Mucosa of stomach (tissue), 1 donor: ENCODE measurements at regions not wholly inside any gene's neighbourhood (a gene's known extent, or its start where the extent isn't known, plus 50 kb on each side); places are given as distances from the start of the nearest gene placed in this dataset.

Experiments used
- H3K27me3 ChIP-seq: one replicate; pipeline ENCODE4 v1.7.0; 2013; ENCODE audit warnings: mild to moderate bottlenecking, low read length; ENCODE audit not compliant: control insufficient read depth, insufficient read depth
- H3K36me3 ChIP-seq: one replicate; pipeline ENCODE4 v1.7.0; 2013; ENCODE audit warnings: low read length; ENCODE audit not compliant: control insufficient read depth, insufficient read depth
- H3K4me1 ChIP-seq: one replicate; pipeline ENCODE4 v1.7.0; 2013; ENCODE audit warnings: mild to moderate bottlenecking, low read length; ENCODE audit not compliant: control insufficient read depth, insufficient read depth
- H3K4me3 ChIP-seq: one replicate; pipeline ENCODE4 v1.7.0; 2013; ENCODE audit warnings: low read length
- H3K9ac ChIP-seq: one replicate; pipeline ENCODE4 v1.7.0; 2013; ENCODE audit warnings: mild to moderate bottlenecking, low read length, moderate library complexity
- H3K9me3 ChIP-seq: one replicate; pipeline ENCODE4 v1.7.0; 2013; ENCODE audit warnings: mild to moderate bottlenecking, low read length, moderate library complexity; ENCODE audit not compliant: control insufficient read depth
- donor health status: Pancreatic carcinoma.

- Histone ChIP-seq H3K4me3 (no peak overlapping the region), H3K9me3 (no peaks in the 10 kb centered on the region), H3K27me3 (no peaks in the 10 kb centered on the region), H3K9ac (no peak overlapping the region), H3K4me1 (no peaks in the 10 kb centered on the region), H3K36me3 (no peaks in the 10 kb centered on the region)
Measured at GRCh38 chr9:19870988-19871387, 82.2 kb upstream of the SLC24A2 start.

GRCh38 chr9:19840953-19841352 lies 52.1 kb upstream of the SLC24A2 start:
- Histone ChIP-seq H3K9me3 (no peaks in the 10 kb centered on the region), H3K4me3 (no peak overlapping the region)

More at GRCh38 chr9:19840953-19841352, 52.1 kb upstream of the SLC24A2 start:
- Histone ChIP-seq H3K27me3 (no peaks in the 10 kb centered on the region), H3K9ac (no peak overlapping the region), H3K36me3 (no peaks in the 10 kb centered on the region), H3K4me1 (no peaks in the 10 kb centered on the region)
